WTC11 (cell line): ENCODE measurements at regions not wholly inside any gene's neighbourhood (a gene's known extent, or its start where the extent isn't known, plus 50 kb on each side); places are given as distances from the start of the nearest gene placed in this dataset.

Source experiments
- ATAC-seq: fragments of 200-7000 bp; cut with Tn5 transposase; 2 replicates; pipeline ENCODE4 v1.10.0; 2021; ENCODE audit warnings: mild to moderate bottlenecking, moderate library complexity
- CTCF ChIA-PET: fragments of 300-600 bp; sonication (Branson Sonifier 250); formaldehyde crosslinking; loops from one replicate; lab custom pipeline; 2021; ENCODE audit warnings: antibody characterized with exemption; lab: Charles Lee
- POLR2A ChIA-PET: fragments of 350-600 bp; sonication (Branson Sonifier 250); formaldehyde crosslinking; loops from one replicate; lab custom pipeline; 2021; ENCODE audit warnings: antibody characterized with exemption; lab: Charles Lee
- DNase-seq: peaks from one replicate; pipeline ENCODE4 v3.0.0; 2021; ENCODE audit warnings: low spot score
- H3K27ac Mint-ChIP-seq: 2 replicates; pipeline ENCODE4 v1.8.0; 2021; ENCODE audit warnings: mixed read lengths
- H3K27me3 Mint-ChIP-seq: 2 replicates; pipeline ENCODE4 v1.8.0; 2021; ENCODE audit warnings: low read depth, mild to moderate bottlenecking, moderate library complexity, mixed read lengths
- H3K36me3 Mint-ChIP-seq: 2 replicates; pipeline ENCODE4 v1.8.0; 2021; ENCODE audit warnings: mixed read lengths
- H3K4me1 Mint-ChIP-seq: 2 replicates; pipeline ENCODE4 v1.8.0; 2022; ENCODE audit warnings: mixed read lengths
- H3K4me3 Mint-ChIP-seq: 2 replicates; pipeline ENCODE4 v1.8.0; 2021; ENCODE audit warnings: mild to moderate bottlenecking, moderate library complexity, mixed read lengths
- H3K9me3 Mint-ChIP-seq: 2 replicates; pipeline ENCODE4 v1.8.0; 2021; ENCODE audit warnings: mixed read lengths
- AFF4 ChIP-seq: sonication (generic); formaldehyde crosslinking; IDR thresholded peaks from 2 replicates; pipeline ENCODE4 v1.8.1; 2023; ENCODE audit warnings: mild to moderate bottlenecking, missing genetic modification reagents, borderline replicate concordance
- ERG ChIP-seq: fragments of 250-450 bp; sonication (Bioruptor Pico); IDR thresholded peaks from 2 replicates; pipeline ENCODE4 v1.8.0; 2021; ENCODE audit warnings: mild to moderate bottlenecking
- ESRRA ChIP-seq: sonication (generic); formaldehyde crosslinking; IDR thresholded peaks from 2 replicates; pipeline ENCODE4 v1.8.1; 2022; ENCODE audit warnings: mild to moderate bottlenecking, missing genetic modification reagents, borderline replicate concordance
- FOXJ3 ChIP-seq: sonication (generic); formaldehyde crosslinking; IDR thresholded peaks from 2 replicates; pipeline ENCODE4 v1.9.0; 2021; ENCODE audit warnings: missing genetic modification reagents, mild to moderate bottlenecking, borderline replicate concordance
- GTF2I ChIP-seq: fragments of 250-450 bp; sonication (Bioruptor Pico); conservative IDR thresholded peaks from 2 replicates; pipeline ENCODE4 v1.4.0; 2021; ENCODE audit warnings: mild to moderate bottlenecking
- HMGA2 ChIP-seq: fragments of 250-450 bp; sonication (Bioruptor Pico); IDR thresholded peaks from 2 replicates; pipeline ENCODE4 v1.4.0; 2021; ENCODE audit warnings: mild to moderate bottlenecking, moderate library complexity
- IRF1 ChIP-seq: sonication (generic); formaldehyde crosslinking; IDR thresholded peaks from 2 replicates; pipeline ENCODE4 v1.8.0; 2023; ENCODE audit warnings: missing genetic modification reagents
- NR2C2 ChIP-seq: sonication (generic); formaldehyde crosslinking; IDR thresholded peaks from 2 replicates; pipeline ENCODE4 v1.8.0; 2022; ENCODE audit warnings: mild to moderate bottlenecking, missing genetic modification reagents
- NR3C1 ChIP-seq: sonication (generic); formaldehyde crosslinking; conservative IDR thresholded peaks from 2 replicates; pipeline ENCODE4 v1.8.1; 2023; ENCODE audit warnings: low read depth, mild to moderate bottlenecking, missing genetic modification reagents
- TCF7 ChIP-seq: sonication (generic); formaldehyde crosslinking; IDR thresholded peaks from 2 replicates; pipeline ENCODE4 v1.8.0; 2022; ENCODE audit warnings: mild to moderate bottlenecking, low read depth, missing genetic modification reagents, moderate library complexity
- TEAD1 ChIP-seq: sonication (generic); formaldehyde crosslinking; IDR thresholded peaks from 2 replicates; pipeline ENCODE4 v1.8.0; 2022; ENCODE audit warnings: mild to moderate bottlenecking, missing genetic modification reagents
- ZMAT4 ChIP-seq: fragments of 250-450 bp; sonication (Bioruptor Pico); IDR thresholded peaks from 2 replicates; pipeline ENCODE4 v1.9.0; 2021; ENCODE audit warnings: mild to moderate bottlenecking
- ZNF232 ChIP-seq: sonication (generic); formaldehyde crosslinking; IDR thresholded peaks from 2 replicates; pipeline ENCODE4 v1.8.0; 2022; ENCODE audit warnings: mild to moderate bottlenecking, missing genetic modification reagents
- ZNF512 ChIP-seq: sonication (generic); formaldehyde crosslinking; IDR thresholded peaks from 2 replicates; pipeline ENCODE4 v1.8.1; 2022; ENCODE audit warnings: missing genetic modification reagents, borderline replicate concordance

- TF ChIP-seq IRF1 (CRISPR knock-in tag), result no peak
- no peak for TF ChIP-seq NR3C1 (CRISPR knock-in tag)
- TF ChIP-seq HMGA2, result no peak
- no peak for TF ChIP-seq TEAD1 (CRISPR knock-in tag)
- TF ChIP-seq AFF4 (CRISPR knock-in tag), result no peak
- no peak for TF ChIP-seq ZMAT4 (CRISPR knock-in tag)
- TF ChIP-seq NR2C2, result no peak
Observed at GRCh38 chr13:47611664-47612288, 389.3 kb downstream of the SUCLA2 start (continued).

- POLR2A ChIA-PET, result no interaction called here
- no peaks in the 10 kb centered on the region; the same call in 1 of the 2 replicates for H3K27me3 Mint-ChIP-seq
- H3K9me3 Mint-ChIP-seq, result peaks cover 9% of the 10 kb centered on the region; the same call in 1 of the 2 replicates
- no peaks in the 10 kb centered on the region for H3K36me3 Mint-ChIP-seq
- CTCF ChIA-PET, result interaction anchor here (1.3 kb wide), 1 partner anchor 11 kb away, joined by 3 read pairs; no protein-coding TSS in a partner anchor
- H3K27ac Mint-ChIP-seq, result no peak overlapping the region
- no peak for ATAC-seq
- DNase-seq, result no peak
- no peak overlapping the region for H3K4me3 Mint-ChIP-seq
- TF ChIP-seq FOXJ3 (CRISPR knock-in tag) (no peak), NR3C1 (CRISPR knock-in tag) (no peak), ESRRA (CRISPR knock-in tag) (no peak)
- H3K4me1 Mint-ChIP-seq, result no peaks in the 10 kb centered on the region
Observed at GRCh38 chr13:47610687-47611086, 390.4 kb downstream of the SUCLA2 start.

- CTCF ChIA-PET, result interaction anchor here (1.5 kb wide), 1 partner anchor 629 kb away, joined by 4 read pairs; no protein-coding TSS in a partner anchor
- Mint-ChIP-seq H3K27ac (no peak overlapping the region), H3K36me3 (no peaks in the 10 kb centered on the region), H3K9me3 (peaks cover 9% of the 10 kb centered on the region; the same call in 1 of the 2 replicates), H3K4me3 (no peak overlapping the region), H3K4me1 (no peaks in the 10 kb centered on the region), H3K27me3 (no peaks in the 10 kb centered on the region; the same call in 1 of the 2 replicates)
- DNase-seq (no peak), ATAC-seq (no peak)
- POLR2A ChIA-PET, result no interaction called here
- TF ChIP-seq ERG (CRISPR knock-in tag) (no peak), ZNF512 (no peak), ZNF232 (CRISPR knock-in tag) (no peak), GTF2I (CRISPR knock-in tag) (no peak), TCF7 (CRISPR knock-in tag) (no peak)
Observed at GRCh38 chr13:47603365-47603764, 397.7 kb downstream of the SUCLA2 start.
